ENCODE measurements at regions not wholly inside any gene's neighbourhood (a gene's known extent, or its start where the extent isn't known, plus 50 kb on each side); places are given as distances from the start of the nearest gene placed in this dataset.

- Mint-ChIP-seq H3K27me3 (ENCODE audit: low read depth) (no peaks in the 10 kb centered on the region), H3K4me3 (no peak overlapping the region), H3K36me3 (ENCODE audit: insufficient read depth) (no peaks in the 10 kb centered on the region), H3K4me1 (ENCODE audit: low read depth) (no peaks in the 10 kb centered on the region), H3K9me3 (no peaks in the 10 kb centered on the region)
- ATAC-seq: no peak
- DNase-seq: no peak
Measured at GRCh38 chr10:113441686-113442270, 111.1 kb upstream of the HABP2 start.

GRCh38 chr10:113442336-113442735 lies 110.5 kb upstream of the HABP2 start:
- Mint-ChIP-seq H3K27me3 (ENCODE audit: low read depth) (no peaks in the 10 kb centered on the region), H3K4me1 (ENCODE audit: low read depth) (no peaks in the 10 kb centered on the region), H3K4me3 (no peak overlapping the region), H3K9me3 (no peaks in the 10 kb centered on the region), H3K36me3 (ENCODE audit: insufficient read depth) (no peaks in the 10 kb centered on the region)
- no peak for DNase-seq
- no peak for ATAC-seq

GRCh38 chr10:113443141-113443925 lies 109.5 kb upstream of the HABP2 start:
- no peaks in the 10 kb centered on the region for H3K9me3 Mint-ChIP-seq
- ATAC-seq: no peak
- no peaks in the 10 kb centered on the region for H3K36me3 Mint-ChIP-seq (ENCODE audit: insufficient read depth)
- H3K4me1 Mint-ChIP-seq (ENCODE audit: low read depth): no peaks in the 10 kb centered on the region
- no peak overlapping the region for H3K4me3 Mint-ChIP-seq
- DNase-seq: no peak
- peaks cover 2% of the 10 kb centered on the region for H3K27me3 Mint-ChIP-seq (ENCODE audit: low read depth)

GRCh38 chr10:113444766-113445365 lies 108.0 kb upstream of the HABP2 start:
- peaks cover 3% of the 10 kb centered on the region for H3K27me3 Mint-ChIP-seq (ENCODE audit: low read depth)
- no peak overlapping the region for H3K4me3 Mint-ChIP-seq
- H3K9me3 Mint-ChIP-seq: no peaks in the 10 kb centered on the region
- DNase-seq (no peak), ATAC-seq (no peak)
- H3K4me1 Mint-ChIP-seq (ENCODE audit: low read depth): no peaks in the 10 kb centered on the region
- H3K36me3 Mint-ChIP-seq (ENCODE audit: insufficient read depth): no peaks in the 10 kb centered on the region

GRCh38 chr10:113445736-113446135 lies 107.1 kb upstream of the HABP2 start:
- Mint-ChIP-seq H3K36me3 (ENCODE audit: insufficient read depth) (no peaks in the 10 kb centered on the region), H3K27me3 (ENCODE audit: low read depth) (peaks cover 5% of the 10 kb centered on the region), H3K9me3 (no peaks in the 10 kb centered on the region), H3K4me3 (no peak overlapping the region), H3K4me1 (ENCODE audit: low read depth) (no peaks in the 10 kb centered on the region)
- no peak for ATAC-seq
- DNase-seq: no peak

GRCh38 chr10:113446739-113447138 lies 106.1 kb upstream of the HABP2 start:
- H3K9me3 Mint-ChIP-seq: no peaks in the 10 kb centered on the region
- DNase-seq: no peak
- ATAC-seq: no peak
- no peak overlapping the region for H3K4me3 Mint-ChIP-seq
- no peaks in the 10 kb centered on the region for H3K36me3 Mint-ChIP-seq (ENCODE audit: insufficient read depth)
- peaks cover 8% of the 10 kb centered on the region for H3K27me3 Mint-ChIP-seq (ENCODE audit: low read depth)
- no peaks in the 10 kb centered on the region for H3K4me1 Mint-ChIP-seq (ENCODE audit: low read depth)

GRCh38 chr10:113447278-113447677 lies 105.6 kb upstream of the HABP2 start:
- no peak for DNase-seq
- no peaks in the 10 kb centered on the region for H3K4me1 Mint-ChIP-seq (ENCODE audit: low read depth)
- ATAC-seq: no peak
- H3K27me3 Mint-ChIP-seq (ENCODE audit: low read depth): peaks cover 10% of the 10 kb centered on the region
- no peaks in the 10 kb centered on the region for H3K36me3 Mint-ChIP-seq (ENCODE audit: insufficient read depth)
- no peaks in the 10 kb centered on the region for H3K9me3 Mint-ChIP-seq
- no peak overlapping the region for H3K4me3 Mint-ChIP-seq

GRCh38 chr10:113449006-113449695 lies 103.7 kb upstream of the HABP2 start:
- Mint-ChIP-seq H3K36me3 (ENCODE audit: insufficient read depth) (no peaks in the 10 kb centered on the region), H3K4me3 (no peak overlapping the region), H3K9me3 (no peaks in the 10 kb centered on the region), H3K27me3 (ENCODE audit: low read depth) (peaks cover 12% of the 10 kb centered on the region), H3K4me1 (ENCODE audit: low read depth) (no peaks in the 10 kb centered on the region)
- no peak for ATAC-seq
- DNase-seq: no peak

GRCh38 chr10:113450046-113450804 lies 102.6 kb upstream of the HABP2 start:
- Mint-ChIP-seq H3K27me3 (ENCODE audit: low read depth) (peaks cover 14% of the 10 kb centered on the region), H3K36me3 (ENCODE audit: insufficient read depth) (no peaks in the 10 kb centered on the region), H3K4me1 (ENCODE audit: low read depth) (no peaks in the 10 kb centered on the region), H3K4me3 (no peak overlapping the region), H3K9me3 (no peaks in the 10 kb centered on the region)
- ATAC-seq (no peak), DNase-seq (no peak)

- ATAC-seq (no peak), DNase-seq (no peak)
- peaks cover 14% of the 10 kb centered on the region for H3K27me3 Mint-ChIP-seq (ENCODE audit: low read depth)
- no peaks in the 10 kb centered on the region for H3K9me3 Mint-ChIP-seq
- H3K36me3 Mint-ChIP-seq (ENCODE audit: insufficient read depth): no peaks in the 10 kb centered on the region
- H3K4me1 Mint-ChIP-seq (ENCODE audit: low read depth): no peaks in the 10 kb centered on the region
- H3K4me3 Mint-ChIP-seq: no peak overlapping the region
Measured at GRCh38 chr10:113450906-113451305, 101.9 kb upstream of the HABP2 start.

GRCh38 chr10:113452146-113452845 lies 100.6 kb upstream of the HABP2 start:
- Mint-ChIP-seq H3K36me3 (ENCODE audit: insufficient read depth) (no peaks in the 10 kb centered on the region), H3K27me3 (ENCODE audit: low read depth) (peaks cover 16% of the 10 kb centered on the region), H3K9me3 (no peaks in the 10 kb centered on the region), H3K4me3 (no peak overlapping the region), H3K4me1 (ENCODE audit: low read depth) (no peaks in the 10 kb centered on the region)
- no peak for ATAC-seq
- no peak for DNase-seq

- H3K4me3 Mint-ChIP-seq: no peak overlapping the region
- peaks cover 17% of the 10 kb centered on the region for H3K27me3 Mint-ChIP-seq (ENCODE audit: low read depth)
- H3K4me1 Mint-ChIP-seq (ENCODE audit: low read depth): no peaks in the 10 kb centered on the region
- no peaks in the 10 kb centered on the region for H3K36me3 Mint-ChIP-seq (ENCODE audit: insufficient read depth)
- no peak for ATAC-seq
- DNase-seq: no peak
- no peaks in the 10 kb centered on the region for H3K9me3 Mint-ChIP-seq
Measured at GRCh38 chr10:113453351-113453750, 99.5 kb upstream of the HABP2 start.

- Mint-ChIP-seq H3K4me3 (no peak overlapping the region), H3K36me3 (ENCODE audit: insufficient read depth) (no peaks in the 10 kb centered on the region), H3K27me3 (ENCODE audit: low read depth) (peaks cover 22% of the 10 kb centered on the region), H3K9me3 (no peaks in the 10 kb centered on the region), H3K4me1 (ENCODE audit: low read depth) (no peaks in the 10 kb centered on the region)
- no peak for DNase-seq
- ATAC-seq: no peak
Measured at GRCh38 chr10:113454341-113455061, 98.4 kb upstream of the HABP2 start.

Data from activated T-cell treated with anti-CD3 and anti-CD28 coated beads, Interleukin-2, amount 50 U/mL, for 4 hours (primary cell).